ENCODE measurements at regions not wholly inside any gene's neighbourhood (a gene's known extent, or its start where the extent isn't known, plus 50 kb on each side); places are given as distances from the start of the nearest gene placed in this dataset.

- DNase-seq = no peak
These were observed 71.2 kb upstream of the AFDN start for GRCh38 chr6:167755461-167755860.

GRCh38 chr6:167756597-167756996 lies 70.1 kb upstream of the AFDN start:
- no peak for DNase-seq

- DNase-seq = no peak
These were observed 69.5 kb upstream of the AFDN start for GRCh38 chr6:167757249-167757648.

DNA sequence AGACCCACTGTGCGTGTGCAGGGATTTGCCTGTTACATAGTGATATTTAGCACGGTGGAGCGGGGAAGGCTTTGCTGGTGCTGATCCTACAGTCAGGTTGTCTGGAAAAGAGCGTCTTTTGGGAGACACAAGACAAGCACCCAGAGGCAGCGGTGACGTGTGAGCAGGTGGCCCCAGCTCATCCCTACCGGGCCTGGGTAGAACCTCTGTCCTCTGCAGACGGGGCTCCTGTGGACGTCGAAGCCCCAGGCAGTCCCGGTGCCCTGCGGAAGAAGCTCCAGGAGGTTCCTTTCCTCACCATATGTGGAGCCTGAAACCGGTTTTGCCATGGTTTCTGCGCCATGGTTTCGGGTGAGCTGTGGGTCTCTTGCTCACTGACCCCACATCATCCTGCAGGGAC lies 68.9 kb upstream of the AFDN start:
- no peak for DNase-seq

GRCh38 chr6:167758309-167759023 lies 68.2 kb upstream of the AFDN start:
- DNase-seq = no peak

GRCh38 chr6:167759206-167759605 lies 67.5 kb upstream of the AFDN start:
- no peak for DNase-seq

GRCh38 chr6:167759912-167760311 lies 66.8 kb upstream of the AFDN start:
- no peak for DNase-seq

DNA sequence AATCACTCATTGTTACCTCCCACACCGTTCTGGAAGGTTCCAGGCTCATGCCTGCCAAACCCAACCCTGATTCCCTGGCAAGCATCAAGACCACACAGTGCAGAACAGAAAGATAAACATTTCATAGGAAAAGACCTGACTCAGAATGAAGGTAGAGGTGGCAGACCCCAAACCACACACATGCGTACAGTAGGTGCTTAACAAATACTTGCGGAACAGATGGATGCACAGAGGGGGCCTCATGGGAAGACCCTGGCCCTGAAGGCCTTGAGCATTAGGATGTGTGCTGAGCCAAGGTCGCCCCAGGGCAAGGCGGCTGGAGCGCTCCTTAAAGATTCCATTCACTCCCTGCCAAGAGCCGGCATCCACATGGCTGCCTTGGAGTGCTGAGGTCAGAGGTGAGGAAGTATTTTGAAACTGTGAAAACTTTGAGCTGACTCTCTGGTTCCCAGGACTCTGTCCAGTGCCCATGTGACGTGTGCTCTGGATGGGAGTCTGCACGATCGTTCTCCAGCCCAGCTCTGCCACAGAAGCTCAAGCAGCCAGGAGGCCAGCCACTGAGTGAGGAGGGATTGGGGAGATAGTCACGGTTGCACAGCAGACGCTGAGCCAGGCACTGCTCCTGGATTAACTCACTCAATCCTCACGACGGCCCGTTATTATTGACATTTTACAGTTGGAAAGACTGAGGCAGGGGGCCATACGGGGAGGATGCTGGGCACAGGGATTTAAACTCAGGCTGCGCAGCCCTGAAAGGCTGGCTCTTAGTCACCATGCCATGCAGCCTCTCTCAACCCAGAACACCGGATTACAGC lies 65.5 kb upstream of the AFDN start:
- DNase-seq = no peak

- DNase-seq = no peak
These were observed 64.9 kb upstream of the AFDN start for GRCh38 chr6:167761794-167762258.

DNA sequence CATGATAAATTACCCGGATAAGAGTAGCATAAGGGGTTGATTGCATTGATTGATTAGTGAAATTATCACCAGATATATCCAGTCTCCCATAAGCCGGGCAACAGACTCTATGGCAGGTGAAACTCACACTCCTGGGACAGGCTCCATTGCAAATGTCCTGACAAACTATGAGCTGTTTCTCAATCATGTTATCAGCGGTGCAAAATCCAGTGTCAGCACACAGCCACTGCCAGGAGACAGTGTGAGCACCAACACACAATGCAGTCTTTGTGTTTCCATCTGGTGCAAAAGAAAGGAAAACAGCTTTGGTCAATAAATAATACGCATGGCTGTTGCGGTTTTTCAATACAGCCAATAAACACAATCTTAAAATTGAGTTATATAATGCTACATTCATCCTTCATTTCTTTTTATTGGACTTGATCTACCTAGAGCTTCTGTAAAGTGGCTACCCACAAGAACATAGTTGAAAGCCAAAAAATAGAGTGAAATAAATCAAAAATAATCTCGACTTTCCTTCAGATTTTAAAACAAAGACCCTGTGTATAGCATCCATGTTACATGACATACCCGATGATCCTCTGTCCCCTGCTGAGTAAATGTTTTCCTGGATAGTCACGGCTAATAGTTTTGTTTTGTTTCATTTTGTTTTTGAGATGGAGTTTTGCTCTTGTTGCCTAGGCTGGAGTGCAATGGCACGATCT lies 64.3 kb upstream of the AFDN start:
- DNase-seq = no peak

DNA sequence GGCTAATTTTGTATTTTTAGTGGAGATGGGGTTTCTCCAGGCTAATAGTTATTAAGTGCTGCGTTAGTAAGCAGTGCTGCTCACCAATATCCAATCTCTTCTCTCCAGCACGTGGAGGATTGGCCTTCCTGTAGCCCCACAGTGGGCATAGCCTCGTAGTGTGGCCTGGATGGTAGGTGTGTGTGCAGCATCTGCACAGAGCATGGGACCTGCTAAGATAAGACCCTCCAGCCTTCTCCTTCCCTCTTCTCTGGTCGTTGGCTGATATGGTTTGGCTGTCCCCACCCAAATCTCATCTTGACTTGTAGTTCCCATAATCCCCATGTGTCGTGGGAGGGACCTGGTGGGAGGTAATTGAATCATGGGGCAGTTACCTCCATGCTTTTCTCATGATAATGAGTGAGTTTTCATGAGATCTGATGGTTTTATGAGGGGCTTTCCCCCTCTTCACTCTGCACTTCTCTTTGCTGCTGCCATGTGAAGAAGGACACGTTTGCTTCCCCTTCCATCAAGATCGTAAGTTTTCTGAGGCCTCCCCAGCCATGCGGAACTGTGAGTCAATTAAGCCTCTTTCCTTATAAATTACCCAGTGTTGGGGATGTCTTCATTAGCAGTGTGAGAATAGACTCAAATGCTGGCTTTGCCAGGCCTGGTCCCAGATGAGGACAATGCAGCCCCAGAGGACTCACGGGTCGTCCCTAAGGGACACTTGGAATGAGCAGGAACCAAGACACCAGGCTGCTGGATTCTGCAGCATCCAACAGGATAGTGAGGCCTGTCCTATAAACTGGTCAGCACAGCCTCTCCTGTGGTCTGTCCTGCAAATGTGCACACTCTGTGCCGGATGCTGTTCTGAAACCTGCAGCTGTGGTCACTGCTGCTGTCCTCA lies 63.4 kb upstream of the AFDN start:
- DNase-seq = no peak

- no peak for DNase-seq
These were observed 62.5 kb upstream of the AFDN start for GRCh38 chr6:167764215-167764614.

GRCh38 chr6:167764713-167765479 lies 61.8 kb upstream of the AFDN start:
- no peak for DNase-seq

DNA sequence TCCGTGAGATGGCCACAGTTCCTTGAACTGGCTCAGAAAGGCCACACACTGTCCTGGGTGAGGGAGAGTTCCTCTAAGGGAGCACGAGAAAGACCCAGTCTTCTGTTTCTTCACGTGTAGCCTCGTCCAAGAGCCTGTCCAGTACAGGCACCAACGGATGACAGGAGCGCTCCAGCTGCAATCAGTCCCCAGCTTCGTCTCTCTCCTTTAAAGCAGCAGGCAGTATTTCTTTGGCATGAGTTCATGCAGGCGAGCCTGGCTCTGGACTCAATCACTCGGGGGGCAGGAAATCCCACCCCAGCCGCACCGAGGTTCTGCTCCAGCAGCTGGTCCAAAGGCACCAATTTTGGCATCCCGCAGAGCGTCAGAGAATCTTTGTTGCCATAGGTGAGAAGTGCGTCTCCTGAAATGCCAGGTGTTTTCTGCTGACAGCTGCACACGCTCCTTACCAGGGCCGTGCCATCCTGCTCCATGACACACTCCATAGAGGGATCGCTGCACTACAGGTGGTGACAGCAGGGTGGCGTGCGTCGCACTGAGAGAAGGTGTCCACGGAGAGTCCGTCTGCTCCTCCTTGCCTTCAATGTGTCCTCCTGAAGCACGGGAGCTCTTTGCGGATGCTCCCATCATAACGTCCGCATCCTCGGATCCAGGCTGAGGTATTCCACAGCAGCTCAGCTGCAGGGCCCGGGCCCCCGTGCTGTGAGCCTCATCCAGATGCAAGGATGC lies 59.6 kb upstream of the AFDN start:
- DNase-seq = no peak

GRCh38 chr6:167767715-167768107 lies 59.0 kb upstream of the AFDN start:
- no peak for DNase-seq

DNA sequence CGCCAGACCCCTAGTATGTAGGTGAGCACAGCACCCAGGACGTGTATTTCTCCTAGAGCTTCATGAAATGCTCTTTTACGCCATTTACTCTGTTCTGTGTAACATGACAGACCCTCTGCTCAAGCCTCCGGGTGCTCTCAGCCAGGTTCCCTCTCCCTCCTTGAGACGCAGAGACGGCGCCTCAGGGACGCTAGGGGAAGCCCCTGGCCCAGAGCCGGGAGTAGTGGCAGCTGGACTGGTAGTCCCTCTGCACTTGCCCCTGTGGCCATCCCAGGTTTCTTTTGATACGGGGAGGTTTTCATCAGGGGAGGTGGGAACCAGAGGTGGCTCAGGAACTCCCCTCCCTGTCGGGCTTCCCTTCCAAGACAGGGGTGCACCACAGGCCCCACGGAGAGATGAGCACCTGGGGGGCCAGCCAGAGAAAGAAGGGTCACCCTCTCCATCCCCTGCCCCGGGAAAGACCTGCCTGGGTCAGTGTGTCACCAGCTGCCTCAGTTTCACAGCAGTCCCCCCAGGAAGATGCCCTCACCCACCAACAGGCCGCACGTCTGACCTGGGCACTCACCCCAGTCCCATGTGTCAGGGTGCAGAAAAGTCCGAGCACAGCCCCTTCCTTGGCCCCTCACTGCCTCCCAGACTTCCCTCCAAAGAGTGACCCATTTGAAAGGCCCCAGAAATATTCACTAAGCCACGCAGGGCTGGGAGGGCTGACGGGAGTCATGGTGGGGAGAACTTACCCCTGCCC lies 58.1 kb upstream of the AFDN start:
- no peak for DNase-seq

- no peak for DNase-seq
These were observed 57.1 kb upstream of the AFDN start for GRCh38 chr6:167769408-167770190.

- no peak for DNase-seq
These were observed 56.3 kb upstream of the AFDN start for GRCh38 chr6:167770291-167770955.
